PFSK-1 (cell line): ENCODE measurements at regions not wholly inside any gene's neighbourhood (a gene's known extent, or its start where the extent isn't known, plus 50 kb on each side); places are given as distances from the start of the nearest gene placed in this dataset.

Experiments
- FOXP2 ChIP-seq: optimal IDR thresholded peaks from 2 replicates; pipeline ENCODE3; 2011; ENCODE audit warnings: borderline replicate concordance, control low read depth, inconsistent platforms; ENCODE audit not compliant: insufficient read depth; ENCODE audit errors: extremely low read length, extremely low read depth
- POLR2AphosphoS5 ChIP-seq: IDR thresholded peaks from 2 replicates; pipeline ENCODE4 v1.6.1; 2012; ENCODE audit warnings: low read depth, mild to moderate bottlenecking, control low read depth, low read length, moderate library complexity
- SIN3A ChIP-seq: IDR thresholded peaks from 2 replicates; pipeline ENCODE4 v1.6.1; 2012; ENCODE audit warnings: mild to moderate bottlenecking, low read length, moderate library complexity, borderline replicate concordance; ENCODE audit not compliant: insufficient read depth
- TAF1 ChIP-seq: IDR thresholded peaks from 2 replicates; pipeline ENCODE4 v1.6.1; 2012; ENCODE audit warnings: low read length, control low read depth, borderline replicate concordance; ENCODE audit not compliant: insufficient read depth
- TF ChIP-seq, protein P1 (sequence below), 2 experiments: IDR thresholded peaks; 2 replicates each; pipeline versions ENCODE4 v1.6.1 to v1.8.0; 2011 to 2012; ENCODE audit warnings: low read depth in 2 of 2, low read length in 2 of 2, control low read depth in 1 of 2, inconsistent platforms in 1 of 2, mild to moderate bottlenecking in 1 of 2, moderate library complexity in 1 of 2; ENCODE audit not compliant: insufficient read depth in 1 of 2

GRCh38 chr15:38002883-38003477, 68.5 kb downstream of the TMCO5A start:
- TF ChIP-seq, protein P1, sequence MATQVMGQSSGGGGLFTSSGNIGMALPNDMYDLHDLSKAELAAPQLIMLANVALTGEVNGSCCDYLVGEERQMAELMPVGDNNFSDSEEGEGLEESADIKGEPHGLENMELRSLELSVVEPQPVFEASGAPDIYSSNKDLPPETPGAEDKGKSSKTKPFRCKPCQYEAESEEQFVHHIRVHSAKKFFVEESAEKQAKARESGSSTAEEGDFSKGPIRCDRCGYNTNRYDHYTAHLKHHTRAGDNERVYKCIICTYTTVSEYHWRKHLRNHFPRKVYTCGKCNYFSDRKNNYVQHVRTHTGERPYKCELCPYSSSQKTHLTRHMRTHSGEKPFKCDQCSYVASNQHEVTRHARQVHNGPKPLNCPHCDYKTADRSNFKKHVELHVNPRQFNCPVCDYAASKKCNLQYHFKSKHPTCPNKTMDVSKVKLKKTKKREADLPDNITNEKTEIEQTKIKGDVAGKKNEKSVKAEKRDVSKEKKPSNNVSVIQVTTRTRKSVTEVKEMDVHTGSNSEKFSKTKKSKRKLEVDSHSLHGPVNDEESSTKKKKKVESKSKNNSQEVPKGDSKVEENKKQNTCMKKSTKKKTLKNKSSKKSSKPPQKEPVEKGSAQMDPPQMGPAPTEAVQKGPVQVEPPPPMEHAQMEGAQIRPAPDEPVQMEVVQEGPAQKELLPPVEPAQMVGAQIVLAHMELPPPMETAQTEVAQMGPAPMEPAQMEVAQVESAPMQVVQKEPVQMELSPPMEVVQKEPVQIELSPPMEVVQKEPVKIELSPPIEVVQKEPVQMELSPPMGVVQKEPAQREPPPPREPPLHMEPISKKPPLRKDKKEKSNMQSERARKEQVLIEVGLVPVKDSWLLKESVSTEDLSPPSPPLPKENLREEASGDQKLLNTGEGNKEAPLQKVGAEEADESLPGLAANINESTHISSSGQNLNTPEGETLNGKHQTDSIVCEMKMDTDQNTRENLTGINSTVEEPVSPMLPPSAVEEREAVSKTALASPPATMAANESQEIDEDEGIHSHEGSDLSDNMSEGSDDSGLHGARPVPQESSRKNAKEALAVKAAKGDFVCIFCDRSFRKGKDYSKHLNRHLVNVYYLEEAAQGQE (IDR thresholded peaks at IDR 0.05; ENCODE audit: insufficient read depth in 1 of 2, low read depth in 2 of 2, low read length in 2 of 2) = no peak
- TF ChIP-seq TAF1 (no peak), SIN3A (no peak), FOXP2 (no peak), POLR2AphosphoS5 (no peak)

GRCh38 chr15:38004218-38004861, 69.9 kb downstream of the TMCO5A start:
- TF ChIP-seq FOXP2 = no peak
- no peak for TF ChIP-seq SIN3A
- no peak for TF ChIP-seq POLR2AphosphoS5
- TF ChIP-seq, protein P1 (IDR thresholded peaks at IDR 0.05; ENCODE audit: insufficient read depth in 1 of 2, low read depth in 2 of 2, low read length in 2 of 2) = no peak
- no peak for TF ChIP-seq TAF1

- TF ChIP-seq TAF1 = no peak
- no peak for TF ChIP-seq SIN3A
- no peak for TF ChIP-seq POLR2AphosphoS5
Measured at GRCh38 chr15:38005953-38006808, 71.7 kb downstream of the TMCO5A start.

DNA sequence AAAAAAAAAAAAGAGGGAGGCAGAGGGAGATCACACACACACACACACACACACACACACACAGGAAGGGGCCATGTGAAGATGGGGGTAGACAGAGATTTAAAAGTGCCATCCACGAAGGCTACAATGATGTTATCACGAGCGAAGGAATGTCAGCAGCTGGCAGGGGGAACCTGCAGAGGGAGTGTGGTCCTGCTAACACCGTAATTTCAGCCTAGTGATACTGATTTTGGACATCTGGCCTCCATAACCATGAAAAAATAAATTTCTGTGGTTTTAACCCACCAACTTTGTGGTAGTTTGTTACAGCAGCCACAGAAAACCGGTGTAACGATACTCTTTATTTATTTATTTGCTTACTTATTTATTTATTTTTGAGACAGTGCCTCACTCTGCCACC, 76.0 kb downstream of the TMCO5A start:
- TF ChIP-seq, protein P1 (IDR thresholded peaks at IDR 0.05; ENCODE audit: insufficient read depth in 1 of 2, low read depth in 2 of 2, low read length in 2 of 2) = no peak
- TF ChIP-seq SIN3A (no peak), FOXP2 (no peak), TAF1 (no peak), POLR2AphosphoS5 (no peak)

DNA sequence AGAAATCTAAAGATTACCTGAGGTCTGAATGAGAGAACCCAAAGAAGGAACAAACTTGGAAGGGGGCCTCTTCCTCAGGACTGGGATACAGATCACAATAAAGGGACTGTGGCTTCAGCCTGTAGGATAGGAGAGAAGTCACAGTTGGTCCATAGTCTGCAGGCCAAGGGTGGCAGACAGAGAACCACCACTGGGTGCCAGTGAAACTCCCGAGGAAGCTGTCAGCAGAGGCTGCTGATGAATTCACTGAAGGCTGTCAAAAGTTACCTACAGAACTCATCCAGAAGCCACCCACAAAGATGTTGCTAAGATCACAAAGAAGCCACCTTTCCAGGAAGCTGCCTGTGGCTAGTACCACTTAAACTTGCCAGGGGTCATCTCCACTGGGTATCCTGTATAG, 78.5 kb downstream of the TMCO5A start:
- TF ChIP-seq TAF1 = no peak
- TF ChIP-seq, protein P1 (IDR thresholded peaks at IDR 0.05; ENCODE audit: insufficient read depth in 1 of 2, low read depth in 2 of 2, low read length in 2 of 2) = no peak
- no peak for TF ChIP-seq SIN3A
- TF ChIP-seq FOXP2 = no peak
- no peak for TF ChIP-seq POLR2AphosphoS5
